Epidermal melanocyte (primary cell): ENCODE measurements at regions not wholly inside any gene's neighbourhood (a gene's known extent, or its start where the extent isn't known, plus 50 kb on each side); places are given as distances from the start of the nearest gene placed in this dataset.
A peak's percentile ranks its signal among the peaks of the same experiment; 100 is the strongest.
"Not testable (repeated sequence)": the region's sequence is repeated elsewhere in the genome, so short reads cannot be mapped to it uniquely, and the experiment has no call there.

Experiments
- DNase-seq: peaks from one replicate; pipeline ENCODE4 v3.0.0; 2011; ENCODE audit warnings: low spot score; ENCODE audit not compliant: insufficient read length

DNA sequence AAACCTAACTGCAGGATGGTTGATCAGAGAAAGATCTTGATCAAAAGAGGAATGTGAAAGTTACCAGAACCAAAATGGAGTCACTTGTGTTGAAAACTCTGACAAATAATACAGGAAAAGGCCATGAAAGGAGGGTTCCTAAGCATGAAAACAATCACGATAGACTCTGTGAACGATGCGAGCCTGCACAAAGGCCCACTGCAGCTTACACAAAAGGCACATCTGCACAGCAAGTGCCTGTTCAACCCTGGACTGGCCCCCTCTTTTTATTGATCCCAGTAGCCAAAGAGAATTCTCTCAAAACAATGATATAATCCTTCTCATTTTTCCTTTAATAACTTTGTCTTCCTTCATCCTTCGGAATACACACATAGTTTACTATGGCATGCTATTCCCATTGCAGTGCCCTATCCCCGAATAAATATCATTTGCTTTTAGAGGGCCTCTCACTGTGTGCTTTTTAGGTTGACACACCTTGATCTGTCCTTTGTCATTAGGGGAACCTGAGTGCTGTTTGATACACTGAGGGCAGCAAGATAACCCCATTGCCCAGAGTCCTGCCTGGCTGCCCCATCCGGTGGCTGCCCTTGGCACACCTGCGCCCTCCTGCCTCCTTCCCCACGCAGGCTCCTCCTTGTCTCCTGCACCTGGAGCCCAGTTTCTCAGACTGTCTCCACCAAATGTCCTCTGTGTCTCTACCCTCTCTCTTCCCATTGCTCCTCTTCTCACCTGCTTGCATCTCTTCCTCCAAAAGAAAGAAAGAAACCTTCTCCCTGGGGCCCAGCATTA is 98.3 kb upstream of the FRMD1 start:
- no peak for DNase-seq

DNA sequence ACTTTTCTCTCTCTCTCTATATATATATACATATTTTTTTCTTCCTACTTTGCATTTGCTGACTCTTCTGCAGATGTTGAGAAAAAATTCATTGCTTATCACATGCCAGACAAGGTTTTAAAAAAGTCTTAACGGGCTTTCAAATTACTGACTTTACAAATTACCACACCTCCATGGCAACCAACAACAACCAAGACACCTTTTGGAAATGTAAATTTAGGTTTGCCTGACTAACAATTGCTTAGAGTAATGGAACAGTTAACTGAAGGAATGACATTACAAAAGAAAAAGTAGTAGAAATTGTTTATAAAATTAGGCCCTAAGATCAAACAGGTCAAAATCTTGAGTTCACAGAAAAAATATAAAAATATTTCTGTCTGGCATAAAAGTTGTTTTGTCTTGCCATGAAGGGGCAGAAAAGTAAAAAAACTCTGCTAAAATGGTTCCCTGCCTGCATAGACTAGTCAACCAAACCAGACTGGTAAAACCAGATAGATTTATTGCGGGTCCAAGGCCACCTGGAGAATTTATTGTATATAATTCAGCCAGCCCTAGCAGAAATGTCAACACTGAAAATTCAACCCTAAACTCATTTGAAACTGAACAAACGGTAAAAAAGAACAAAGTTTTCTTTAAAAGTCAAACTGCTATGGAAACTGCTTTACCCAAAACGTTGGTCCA is 92.8 kb upstream of the FRMD1 start:
- peak; percentile 8 for DNase-seq

DNA sequence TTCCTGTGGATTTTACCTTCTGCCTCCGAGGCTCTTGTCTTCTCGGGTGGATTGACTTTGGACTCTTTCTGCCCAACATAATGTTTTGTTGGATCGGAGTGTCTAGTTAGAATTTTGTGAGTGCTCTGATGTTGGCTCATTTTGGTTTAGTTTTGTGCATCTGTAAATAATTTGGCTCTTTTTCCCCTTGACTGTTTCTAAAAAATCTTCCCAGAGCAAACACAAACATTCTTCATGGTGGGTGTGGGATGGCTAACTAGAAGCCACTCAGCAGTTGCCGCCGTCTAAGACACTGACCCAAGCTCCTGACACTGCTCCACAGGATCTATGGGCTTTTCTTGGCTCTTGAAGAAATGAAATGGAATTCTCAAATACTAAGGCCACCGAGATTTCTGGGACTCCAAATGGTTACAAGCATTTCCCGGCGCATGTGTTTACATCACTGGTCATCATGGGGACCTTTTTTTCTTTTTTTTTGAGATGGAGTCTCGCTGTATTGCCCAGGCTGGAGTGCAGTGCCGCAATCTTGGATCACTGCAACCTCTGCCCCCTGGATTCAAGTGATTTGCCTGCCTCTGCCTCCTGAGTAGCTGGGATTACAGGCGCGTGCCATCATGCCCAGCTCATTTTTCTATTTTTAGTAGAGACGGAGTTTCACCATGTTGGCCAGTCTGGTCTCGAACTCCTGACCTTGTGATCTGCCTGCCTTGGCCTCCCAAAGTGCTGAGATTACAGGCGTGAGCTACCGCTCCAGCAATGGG is 92.0 kb upstream of the FRMD1 start:
- DNase-seq: peak; percentile 9

DNA sequence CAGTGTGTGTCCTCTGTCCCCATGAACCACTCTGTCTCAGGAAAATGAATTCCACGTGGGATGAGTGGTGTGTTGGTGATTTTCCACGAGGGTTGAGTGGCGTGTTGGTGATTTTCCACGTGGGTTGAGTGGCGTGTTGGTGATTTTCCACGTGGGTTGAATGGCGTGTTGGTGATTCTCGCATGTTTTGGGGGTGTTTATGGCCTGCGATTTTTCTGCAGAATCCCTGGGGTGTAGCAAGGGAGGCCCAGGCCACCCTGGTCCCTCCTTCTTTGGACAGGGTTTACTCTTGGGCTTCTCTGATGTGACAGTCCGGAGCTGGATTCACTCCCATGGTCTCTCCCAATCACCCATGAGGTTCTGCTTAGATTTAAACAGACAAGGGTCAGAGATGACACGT is 90.6 kb upstream of the FRMD1 start:
- DNase-seq: no peak

DNA sequence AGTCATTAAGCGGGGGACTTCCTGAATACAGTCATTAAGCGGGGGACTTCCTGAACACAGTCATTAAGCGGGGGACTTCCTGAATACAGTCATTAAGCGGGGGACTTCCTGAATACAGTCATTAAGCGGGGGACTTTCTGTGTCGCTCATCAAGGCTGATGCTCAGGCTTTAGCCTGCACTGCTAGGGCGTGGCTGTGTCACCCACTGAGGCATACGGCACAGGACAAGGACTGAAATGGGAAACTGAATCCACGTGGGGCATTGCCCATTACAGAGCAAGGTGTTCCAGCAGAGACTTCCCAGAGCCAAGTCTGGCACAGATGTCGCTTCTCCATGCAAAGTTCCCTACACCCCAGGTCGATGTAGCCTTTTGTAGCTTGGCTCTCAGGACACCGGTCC is 89.9 kb upstream of the FRMD1 start:
- peak; percentile 8 for DNase-seq

DNA sequence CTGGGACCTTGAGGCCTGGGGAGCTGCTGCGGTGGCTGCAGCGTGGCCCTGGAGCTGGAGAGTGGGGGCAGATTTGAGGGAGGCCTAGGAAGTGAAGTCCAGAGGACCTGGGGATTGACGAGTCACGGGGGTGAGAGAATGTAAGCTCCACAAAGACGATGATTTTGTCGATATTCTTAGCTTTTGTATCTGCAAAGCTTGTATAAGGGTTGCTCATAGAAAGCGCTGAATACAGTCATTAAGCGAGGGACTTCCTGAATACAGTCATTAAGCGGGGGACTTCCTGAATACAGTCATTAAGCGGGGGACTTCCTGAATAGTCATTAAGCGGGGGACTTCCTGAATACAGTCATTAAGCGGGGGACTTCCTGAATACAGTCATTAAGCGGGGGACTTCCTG is 89.3 kb upstream of the FRMD1 start:
- not testable (repeated sequence) for DNase-seq

DNA sequence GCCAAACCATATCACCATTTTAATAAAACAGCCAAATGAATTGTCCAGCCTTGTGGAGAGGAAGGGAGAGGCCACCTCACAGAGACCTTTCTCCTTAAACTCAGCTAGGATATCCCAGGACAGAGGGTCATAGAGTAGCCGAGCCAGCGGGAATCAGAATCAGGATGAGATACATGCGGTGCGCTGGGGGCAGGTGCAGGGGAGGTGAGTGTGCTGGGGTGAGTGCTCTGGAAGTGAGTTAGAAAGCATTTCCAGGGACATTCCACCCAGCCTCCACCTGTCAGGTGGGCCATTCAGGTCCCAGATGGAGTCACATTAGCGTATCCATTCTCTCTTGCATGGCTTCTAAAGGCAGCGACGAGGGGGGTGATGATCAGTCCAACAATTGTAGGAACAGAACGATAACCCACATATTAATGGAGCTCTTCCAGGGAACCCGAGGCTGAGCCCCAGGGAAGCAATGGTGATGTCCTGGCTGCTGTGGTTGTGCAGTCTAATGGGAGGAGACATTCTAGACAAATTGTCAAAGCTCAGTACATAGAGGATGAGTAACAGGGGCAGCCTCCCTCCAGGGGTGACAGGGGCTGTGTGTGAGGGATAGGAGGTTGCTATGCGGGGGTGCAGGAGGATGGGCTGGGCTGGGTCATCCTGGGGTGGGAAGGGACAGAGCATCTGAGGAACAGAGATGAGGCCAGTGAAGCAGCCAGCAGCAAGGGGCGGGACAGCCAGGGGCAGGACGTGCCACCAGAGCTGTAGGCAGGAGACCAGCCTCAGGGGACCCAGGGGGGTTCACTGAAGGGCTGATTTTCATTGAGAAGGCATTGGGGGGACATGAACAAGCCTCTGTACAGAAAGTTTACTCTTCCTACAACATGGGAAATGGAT is 88.7 kb upstream of the FRMD1 start:
- DNase-seq: peak; percentile 10

DNA sequence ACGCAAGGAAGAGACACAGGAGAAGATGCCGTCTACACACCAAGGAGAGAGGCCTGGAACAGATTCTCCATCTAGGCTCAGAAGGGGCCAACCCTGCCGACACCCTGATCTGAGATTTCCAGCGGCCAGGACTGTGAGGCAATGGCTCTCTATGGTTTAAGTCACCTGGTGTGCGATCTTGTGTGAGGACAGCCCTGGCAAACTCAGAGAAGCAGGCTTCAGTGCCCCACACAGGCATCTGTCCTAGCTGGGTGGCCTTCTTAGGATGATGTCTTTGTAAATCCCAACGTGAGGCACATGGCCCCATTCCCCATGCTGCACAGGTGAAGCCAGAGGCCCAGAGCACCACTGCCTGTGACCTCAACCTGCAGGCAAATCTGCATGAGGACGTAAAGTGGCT is 87.6 kb upstream of the FRMD1 start:
- DNase-seq: no peak

DNA sequence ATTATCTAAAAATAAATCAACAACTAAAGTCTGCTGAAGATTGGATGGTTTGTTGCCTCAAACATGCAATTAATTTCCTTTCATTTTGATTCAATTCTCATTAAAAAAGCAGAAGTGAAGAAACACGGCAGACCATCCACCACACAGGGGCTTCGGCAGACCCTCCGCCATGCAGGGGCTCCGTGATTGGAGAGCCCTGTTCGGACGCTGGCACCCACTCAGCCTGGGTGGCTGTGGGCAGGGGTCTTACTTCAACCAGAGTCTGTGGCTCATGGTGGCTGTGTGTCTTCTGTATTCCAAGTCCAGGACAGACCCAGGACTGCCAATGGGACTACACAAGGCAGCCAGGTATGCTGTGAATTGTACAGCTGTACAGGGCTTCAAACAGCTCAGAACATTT is 86.9 kb upstream of the FRMD1 start:
- peak; percentile 2 for DNase-seq

DNA sequence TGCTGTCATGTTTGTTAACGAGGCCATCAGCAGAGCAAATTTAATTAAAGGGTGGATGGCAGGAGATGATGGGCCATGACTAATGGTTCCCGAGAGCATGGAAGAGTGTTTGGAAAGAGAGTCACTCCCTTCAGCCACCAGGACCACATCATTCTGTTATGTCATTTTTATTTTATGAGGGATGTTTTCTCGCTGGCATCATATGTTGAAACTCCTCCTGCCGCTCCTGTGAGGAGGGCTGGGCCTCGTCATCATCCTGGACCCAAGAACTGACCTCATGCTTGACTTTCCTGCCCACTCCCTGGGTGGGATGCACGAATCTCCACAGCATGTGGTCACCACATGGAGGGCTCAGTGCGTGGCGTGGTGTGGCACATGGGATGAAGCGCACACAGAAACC is 86.4 kb upstream of the FRMD1 start:
- no peak for DNase-seq

DNA sequence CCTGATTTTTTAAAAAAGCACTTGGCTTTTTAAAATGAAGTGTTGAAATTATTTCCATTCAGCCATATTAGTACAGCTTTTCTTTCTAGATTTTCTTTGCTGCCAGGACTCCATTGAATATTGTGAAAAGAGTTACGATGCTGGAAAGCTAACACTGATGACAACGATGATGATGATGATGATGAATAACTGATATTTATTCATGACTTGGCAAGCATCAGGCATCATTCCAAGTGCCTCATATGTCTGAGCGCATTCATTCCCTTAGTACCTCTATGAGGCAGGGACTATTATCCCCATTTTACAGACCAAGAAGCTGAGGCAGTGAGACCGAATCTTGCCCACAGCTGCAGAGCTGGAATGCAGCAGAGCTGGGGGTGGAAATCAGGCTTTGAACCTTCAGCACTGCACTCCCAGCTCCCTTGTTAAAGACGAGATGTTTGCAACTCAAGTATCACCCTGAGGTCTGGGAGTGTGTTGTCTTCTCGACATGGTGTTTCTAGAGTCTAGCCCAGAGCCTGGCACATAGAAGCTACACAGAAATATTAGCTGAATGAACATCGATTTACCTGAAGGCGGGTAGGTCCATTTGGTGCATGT is 85.5 kb upstream of the FRMD1 start:
- no peak for DNase-seq

DNA sequence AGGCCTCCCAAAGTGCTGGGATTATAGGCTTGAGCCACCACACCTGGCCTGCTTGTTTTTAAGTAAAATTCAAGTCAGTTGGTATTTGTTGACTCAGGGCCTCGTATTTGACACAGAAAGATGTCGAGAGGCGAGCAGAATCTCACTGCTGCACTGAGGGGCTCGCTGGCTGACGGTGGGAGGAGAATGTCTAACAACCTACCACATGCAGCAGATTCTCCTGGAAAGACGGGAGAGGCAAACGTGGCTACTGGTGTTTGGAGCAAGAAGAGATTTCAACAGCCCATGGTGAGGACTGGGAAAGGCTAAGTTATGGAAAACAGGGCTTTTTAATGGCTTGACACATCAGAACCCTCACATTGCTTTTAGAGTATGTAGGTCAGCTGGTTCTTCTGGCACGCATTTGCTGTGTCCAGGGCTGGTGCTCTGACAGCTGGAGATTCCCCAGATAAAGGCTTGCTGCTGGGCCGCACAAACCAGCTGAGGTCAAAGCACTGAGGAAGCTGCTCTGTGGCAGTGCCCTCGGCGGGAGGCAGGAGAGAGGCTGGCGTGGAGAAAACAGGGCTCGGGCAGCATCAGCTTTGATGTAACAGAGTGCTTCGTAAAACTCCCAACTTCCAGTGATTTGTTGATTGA is 84.2 kb upstream of the FRMD1 start:
- DNase-seq: peak; percentile 1

DNA sequence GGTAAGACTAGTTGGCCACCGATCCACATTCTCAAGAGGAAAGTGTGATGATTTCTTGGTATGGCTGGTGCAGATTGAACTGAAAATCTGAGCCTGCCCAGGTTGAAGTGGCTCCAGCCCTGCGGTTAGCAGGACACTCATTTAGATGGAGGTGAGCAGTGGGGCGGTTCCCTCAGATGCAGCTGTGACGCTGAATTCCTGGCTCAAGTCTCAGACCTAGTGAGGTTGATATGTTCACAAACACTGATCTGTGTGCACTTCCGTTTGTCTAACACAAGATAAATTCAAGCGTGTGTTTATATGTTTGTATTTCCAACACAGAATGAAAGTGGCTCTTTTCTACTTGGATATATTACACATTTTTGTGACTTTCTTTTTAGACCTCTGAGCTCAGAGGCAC is 83.4 kb upstream of the FRMD1 start:
- DNase-seq: no peak

DNA sequence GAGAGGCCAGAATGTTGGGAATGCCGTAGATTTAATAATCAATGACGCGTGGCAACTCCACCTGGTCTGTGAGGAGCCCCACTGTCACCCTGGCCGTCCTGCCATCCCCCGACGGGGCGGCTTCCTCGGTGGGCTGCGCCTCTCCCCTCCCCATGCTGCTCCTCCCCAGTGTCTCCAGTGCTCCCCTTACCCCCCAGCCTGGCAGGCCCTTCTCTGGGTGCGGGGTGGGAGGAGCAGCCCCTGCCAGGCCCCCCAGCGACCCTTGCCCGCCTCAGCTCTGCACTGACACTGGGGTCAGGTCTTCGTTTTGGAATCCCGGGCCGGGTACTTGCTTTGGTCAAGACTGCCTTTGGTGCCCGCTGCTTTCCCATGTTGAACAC is 82.3 kb upstream of the FRMD1 start:
- DNase-seq: no peak

DNA sequence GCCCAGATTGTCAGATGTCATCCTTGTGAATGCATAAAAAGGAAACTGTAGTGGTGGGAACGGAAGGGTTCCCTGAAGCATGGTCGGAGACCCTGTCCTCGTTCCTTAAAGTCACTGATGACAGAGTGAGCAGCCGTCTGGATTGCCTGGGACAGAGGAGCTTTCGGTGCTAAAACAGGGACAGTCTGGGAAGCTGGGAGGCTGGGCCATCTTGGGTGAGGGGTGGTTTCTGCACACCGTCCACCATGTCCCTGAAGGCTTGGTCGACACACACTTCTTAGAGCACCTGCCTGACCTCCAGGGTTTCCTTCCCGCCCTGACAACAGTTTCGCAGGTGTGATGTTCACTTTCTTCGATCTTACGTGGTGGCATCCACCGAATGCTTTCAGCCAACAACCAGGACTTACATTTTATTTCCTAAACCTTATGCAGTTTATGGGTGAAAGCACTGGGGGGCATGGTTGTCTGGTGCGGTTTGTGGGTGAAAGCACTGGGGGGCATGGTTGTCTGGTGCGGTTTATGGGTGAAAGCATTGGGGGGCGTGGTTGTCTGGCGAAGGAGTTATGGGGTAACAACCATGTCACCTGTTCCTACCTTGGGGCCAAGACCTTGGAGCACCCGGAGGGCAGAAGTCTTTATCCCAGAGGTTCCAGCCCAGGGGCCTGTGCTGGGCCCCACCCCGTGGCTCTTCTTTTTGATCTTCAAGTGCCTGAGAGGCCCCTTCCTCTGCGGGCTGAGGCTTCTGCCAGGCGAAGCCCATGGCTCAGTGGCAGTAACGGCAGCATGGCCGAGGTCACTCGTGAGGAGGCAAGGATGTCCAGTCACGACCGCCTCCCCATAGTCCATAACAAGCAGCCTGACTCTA is 81.7 kb upstream of the FRMD1 start:
- no peak for DNase-seq

DNA sequence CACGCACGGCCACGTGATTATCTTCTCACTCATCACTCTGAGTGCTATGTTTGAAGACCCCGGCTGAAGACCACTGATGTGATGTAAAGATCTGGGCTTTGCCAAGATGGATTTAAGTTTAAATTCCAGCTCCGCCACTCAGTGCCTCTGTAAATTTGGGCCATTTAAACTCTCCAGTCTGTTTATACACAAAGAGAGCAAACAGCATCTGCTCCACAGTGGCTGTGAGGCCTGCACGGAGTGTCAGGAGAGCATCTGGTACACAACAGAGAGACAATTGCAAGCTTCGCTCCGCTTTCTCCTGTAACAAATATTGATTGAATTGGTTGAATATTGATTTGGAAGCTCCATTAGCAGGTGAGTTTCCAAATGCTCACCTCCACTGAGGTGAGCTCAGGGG is 80.5 kb upstream of the FRMD1 start:
- DNase-seq: no peak

DNA sequence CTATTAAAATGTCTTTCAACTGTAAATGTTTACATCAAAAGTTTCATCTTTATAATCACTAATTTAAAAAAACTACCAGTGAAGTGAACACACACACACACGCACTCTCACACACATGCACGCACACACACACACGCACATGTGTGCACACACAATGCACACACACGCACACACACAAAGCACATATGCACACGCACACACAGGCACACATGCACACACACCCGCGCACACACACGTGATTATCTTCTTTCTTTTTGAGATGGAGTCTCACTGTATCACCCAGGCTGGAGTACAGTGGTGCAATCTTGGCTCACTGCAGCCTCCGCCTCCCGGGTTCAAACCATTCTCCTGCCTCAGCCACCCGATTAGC is 80.0 kb upstream of the FRMD1 start:
- DNase-seq: no peak

DNA sequence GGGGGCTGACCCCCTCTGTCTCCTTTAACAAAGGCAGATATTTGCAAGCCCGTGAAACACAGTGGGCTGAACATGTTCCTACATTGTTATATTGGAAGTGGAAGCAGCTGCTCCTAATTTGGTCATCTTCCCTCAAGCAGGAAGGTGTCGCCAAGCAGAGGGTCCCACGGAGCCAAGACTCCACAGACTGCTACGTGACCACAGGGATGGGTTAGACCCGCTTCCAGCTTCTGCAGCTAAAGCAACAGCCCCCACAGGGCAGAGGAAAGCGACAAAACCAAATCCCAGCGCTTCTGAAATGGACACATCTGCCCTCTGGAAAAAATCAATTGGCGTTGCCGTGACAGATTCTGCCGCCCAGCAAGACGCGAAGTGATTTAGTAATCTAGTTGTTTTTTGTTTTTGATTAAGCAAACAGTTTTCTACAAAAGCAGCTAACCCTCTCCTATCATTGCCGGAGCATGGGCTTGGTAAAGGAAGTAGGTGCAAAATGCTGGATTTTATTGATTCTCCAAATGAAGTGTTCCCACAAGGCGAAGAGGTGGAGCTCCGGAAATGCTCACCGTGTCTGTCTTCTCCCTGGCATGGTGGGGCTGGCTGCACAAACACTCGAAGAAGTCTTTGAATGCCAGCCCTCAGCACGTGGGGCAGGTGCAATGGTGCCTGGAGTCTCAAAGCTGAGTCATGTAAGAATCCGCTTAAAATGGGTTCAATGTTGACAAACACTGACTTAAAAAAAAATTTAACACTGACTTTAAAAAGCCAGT is 79.4 kb upstream of the FRMD1 start:
- no peak for DNase-seq
